ENCODE measurements at regions not wholly inside any gene's neighbourhood (a gene's known extent, or its start where the extent isn't known, plus 50 kb on each side); places are given as distances from the start of the nearest gene placed in this dataset.
"Not testable (repeated sequence)": the region's sequence is repeated elsewhere in the genome, so short reads cannot be mapped to it uniquely, and the experiment has no call there.

- DNase-seq (ENCODE audit: insufficient read length, low spot score): no peak
- FAIRE-seq: no peak
These were observed 121.0 kb upstream of the PPP1R26 start for GRCh38 chr9:135358552-135358940.

GRCh38 chr9:135359764-135360163, 119.8 kb upstream of the PPP1R26 start:
- no peak for TF ChIP-seq TAF1 (IDR thresholded peaks at IDR 0.05; ENCODE audit: low read depth, low read length)
- TF ChIP-seq PAX5 (IDR thresholded peaks at IDR 0.05; ENCODE audit: insufficient read depth, low read length, severe bottlenecking): no peak
- TF ChIP-seq POLR2A (IDR thresholded peaks at IDR 0.05; ENCODE audit: low read depth, low read length): no peak
- no peak for DNase-seq (ENCODE audit: insufficient read length, low spot score)
- no peak for FAIRE-seq

More at GRCh38 chr9:135358552-135358940, 121.0 kb upstream of the PPP1R26 start:
- TF ChIP-seq SPI1 (IDR thresholded peaks at IDR 0.05; ENCODE audit: low read depth, low read length): no peak
- TF ChIP-seq POLR2AphosphoS5 (IDR thresholded peaks at IDR 0.05; ENCODE audit: low read depth, low read length): no peak
- no peak for TF ChIP-seq POU2F2 (IDR thresholded peaks at IDR 0.05; ENCODE audit: low read depth, low read length)
- TF ChIP-seq POLR2A (IDR thresholded peaks at IDR 0.05; ENCODE audit: low read depth, low read length): no peak
- TF ChIP-seq PAX5 (IDR thresholded peaks at IDR 0.05; ENCODE audit: insufficient read depth, low read length, severe bottlenecking): no peak
- TF ChIP-seq TAF1 (IDR thresholded peaks at IDR 0.05; ENCODE audit: low read depth, low read length): no peak

GRCh38 chr9:135360617-135361016, 119.0 kb upstream of the PPP1R26 start:
- no peak for TF ChIP-seq TAF1 (IDR thresholded peaks at IDR 0.05; ENCODE audit: low read depth, low read length)
- no peak for TF ChIP-seq PAX5 (IDR thresholded peaks at IDR 0.05; ENCODE audit: insufficient read depth, low read length, severe bottlenecking)
- TF ChIP-seq POU2F2 (IDR thresholded peaks at IDR 0.05; ENCODE audit: low read depth, low read length): no peak
- no peak for TF ChIP-seq POLR2AphosphoS5 (IDR thresholded peaks at IDR 0.05; ENCODE audit: low read depth, low read length)
- TF ChIP-seq POLR2A (IDR thresholded peaks at IDR 0.05; ENCODE audit: low read depth, low read length): no peak
- TF ChIP-seq SPI1 (IDR thresholded peaks at IDR 0.05; ENCODE audit: low read depth, low read length): no peak
- FAIRE-seq: no peak
- no peak for DNase-seq (ENCODE audit: insufficient read length, low spot score)

- not testable (repeated sequence) for FAIRE-seq; DNase-seq (ENCODE audit: insufficient read length, low spot score)
These were observed 117.9 kb upstream of the PPP1R26 start for GRCh38 chr9:135361668-135362067.

GRCh38 chr9:135363596-135363995, 116.0 kb upstream of the PPP1R26 start:
- no peak for DNase-seq (ENCODE audit: insufficient read length, low spot score)
- no peak for FAIRE-seq
- no peak for TF ChIP-seq POLR2AphosphoS5 (IDR thresholded peaks at IDR 0.05; ENCODE audit: low read depth, low read length)
- TF ChIP-seq PAX5 (IDR thresholded peaks at IDR 0.05; ENCODE audit: insufficient read depth, low read length, severe bottlenecking): no peak
- no peak for TF ChIP-seq POU2F2 (IDR thresholded peaks at IDR 0.05; ENCODE audit: low read depth, low read length)
- TF ChIP-seq TAF1 (IDR thresholded peaks at IDR 0.05; ENCODE audit: low read depth, low read length): no peak
- no peak for TF ChIP-seq POLR2A (IDR thresholded peaks at IDR 0.05; ENCODE audit: low read depth, low read length)
- TF ChIP-seq SPI1 (IDR thresholded peaks at IDR 0.05; ENCODE audit: low read depth, low read length): no peak

GRCh38 chr9:135365013-135365768, 114.4 kb upstream of the PPP1R26 start:
- no peak for TF ChIP-seq TAF1 (IDR thresholded peaks at IDR 0.05; ENCODE audit: low read depth, low read length)
- no peak for TF ChIP-seq SPI1 (IDR thresholded peaks at IDR 0.05; ENCODE audit: low read depth, low read length)
- TF ChIP-seq POLR2AphosphoS5 (IDR thresholded peaks at IDR 0.05; ENCODE audit: low read depth, low read length): no peak
- no peak for TF ChIP-seq POU2F2 (IDR thresholded peaks at IDR 0.05; ENCODE audit: low read depth, low read length)
- TF ChIP-seq POLR2A (IDR thresholded peaks at IDR 0.05; ENCODE audit: low read depth, low read length): no peak
- no peak for TF ChIP-seq PAX5 (IDR thresholded peaks at IDR 0.05; ENCODE audit: insufficient read depth, low read length, severe bottlenecking)
- FAIRE-seq (no peak), DNase-seq (ENCODE audit: insufficient read length, low spot score) (no peak)

- no peak for TF ChIP-seq POLR2AphosphoS5 (IDR thresholded peaks at IDR 0.05; ENCODE audit: low read depth, low read length)
- TF ChIP-seq POU2F2 (IDR thresholded peaks at IDR 0.05; ENCODE audit: low read depth, low read length): no peak
- no peak for TF ChIP-seq PAX5 (IDR thresholded peaks at IDR 0.05; ENCODE audit: insufficient read depth, low read length, severe bottlenecking)
- TF ChIP-seq POLR2A (IDR thresholded peaks at IDR 0.05; ENCODE audit: low read depth, low read length): no peak
- TF ChIP-seq TAF1 (IDR thresholded peaks at IDR 0.05; ENCODE audit: low read depth, low read length): no peak
- TF ChIP-seq SPI1 (IDR thresholded peaks at IDR 0.05; ENCODE audit: low read depth, low read length): no peak
- DNase-seq (ENCODE audit: insufficient read length, low spot score) (no peak), FAIRE-seq (no peak)
These were observed 113.5 kb upstream of the PPP1R26 start for GRCh38 chr9:135366104-135366503.

- DNase-seq (ENCODE audit: insufficient read length, low spot score) (no peak), FAIRE-seq (no peak)
These were observed 110.1 kb upstream of the PPP1R26 start for GRCh38 chr9:135369412-135369990.

GRCh38 chr9:135370411-135371375, 108.9 kb upstream of the PPP1R26 start:
- TF ChIP-seq POLR2A (IDR thresholded peaks at IDR 0.05; ENCODE audit: low read depth, low read length): no peak
- no peak for TF ChIP-seq POU2F2 (IDR thresholded peaks at IDR 0.05; ENCODE audit: low read depth, low read length)
- no peak for TF ChIP-seq TAF1 (IDR thresholded peaks at IDR 0.05; ENCODE audit: low read depth, low read length)
- no peak for TF ChIP-seq POLR2AphosphoS5 (IDR thresholded peaks at IDR 0.05; ENCODE audit: low read depth, low read length)
- no peak for DNase-seq (ENCODE audit: insufficient read length, low spot score)
- no peak for FAIRE-seq

More at GRCh38 chr9:135369412-135369990, 110.1 kb upstream of the PPP1R26 start:
- no peak for TF ChIP-seq PAX5 (IDR thresholded peaks at IDR 0.05; ENCODE audit: insufficient read depth, low read length, severe bottlenecking)
- TF ChIP-seq POLR2A (IDR thresholded peaks at IDR 0.05; ENCODE audit: low read depth, low read length): no peak
- TF ChIP-seq SPI1 (IDR thresholded peaks at IDR 0.05; ENCODE audit: low read depth, low read length): no peak
- no peak for TF ChIP-seq POU2F2 (IDR thresholded peaks at IDR 0.05; ENCODE audit: low read depth, low read length)
- TF ChIP-seq TAF1 (IDR thresholded peaks at IDR 0.05; ENCODE audit: low read depth, low read length): no peak
- TF ChIP-seq POLR2AphosphoS5 (IDR thresholded peaks at IDR 0.05; ENCODE audit: low read depth, low read length): no peak
